ENCODE measurements at regions not wholly inside any gene's neighbourhood (a gene's known extent, or its start where the extent isn't known, plus 50 kb on each side); places are given as distances from the start of the nearest gene placed in this dataset.
"Not testable (repeated sequence)": the region's sequence is repeated elsewhere in the genome, so short reads cannot be mapped to it uniquely, and the experiment has no call there.

DNA sequence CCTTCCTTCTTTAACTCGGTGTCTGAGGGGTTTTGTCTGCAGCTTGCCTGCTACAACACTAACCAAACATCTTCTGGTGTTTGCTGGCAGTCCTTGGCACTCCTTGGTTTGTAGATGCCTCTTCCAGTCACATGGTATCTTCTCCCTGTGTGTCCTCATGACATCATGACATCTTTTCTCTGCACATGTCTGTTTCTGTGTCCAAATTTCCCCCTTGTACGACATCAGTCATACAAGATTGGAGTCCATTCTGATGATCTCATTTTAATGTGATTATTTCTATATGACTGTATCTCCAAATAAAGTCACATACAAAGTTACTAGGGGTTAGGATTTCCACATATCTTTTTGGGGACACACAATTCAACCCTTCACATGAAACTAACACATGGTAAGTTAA lies 152.3 kb upstream of the LRRN1 start:
- intact Hi-C loops (cut with micrococcal nuclease; ENCODE audit: unreplicated experiment) = no loop called here
- no TSS peak for BruUV-seq (replicated peaks)
- Histone ChIP-seq H3K4me3 (ENCODE audit: low read depth, low read length, poor library complexity, severe bottlenecking) (no peak overlapping the region), H3K36me3 (ENCODE audit: insufficient read depth, low read length, poor library complexity, severe bottlenecking) (no peaks in the 10 kb centered on the region), H3K4me1 (ENCODE audit: insufficient read depth, low read length, poor library complexity, severe bottlenecking) (no peaks in the 10 kb centered on the region), H3K27me3 (replicated peaks; ENCODE audit: insufficient read depth, low read depth, low read length, poor library complexity) (no peaks in the 10 kb centered on the region), H3K27ac (ENCODE audit: low read depth, low read length, poor library complexity, severe bottlenecking) (no peak overlapping the region), H3K9me3 (ENCODE audit: low read depth, low read length, poor library complexity, severe bottlenecking) (peaks cover 6% of the 10 kb centered on the region)
- TF ChIP-seq EZH2 (IDR thresholded peaks at IDR 0.05; ENCODE audit: borderline replicate concordance, low read depth, low read length, poor library complexity, severe bottlenecking) = no peak
- TF ChIP-seq, protein P1, sequence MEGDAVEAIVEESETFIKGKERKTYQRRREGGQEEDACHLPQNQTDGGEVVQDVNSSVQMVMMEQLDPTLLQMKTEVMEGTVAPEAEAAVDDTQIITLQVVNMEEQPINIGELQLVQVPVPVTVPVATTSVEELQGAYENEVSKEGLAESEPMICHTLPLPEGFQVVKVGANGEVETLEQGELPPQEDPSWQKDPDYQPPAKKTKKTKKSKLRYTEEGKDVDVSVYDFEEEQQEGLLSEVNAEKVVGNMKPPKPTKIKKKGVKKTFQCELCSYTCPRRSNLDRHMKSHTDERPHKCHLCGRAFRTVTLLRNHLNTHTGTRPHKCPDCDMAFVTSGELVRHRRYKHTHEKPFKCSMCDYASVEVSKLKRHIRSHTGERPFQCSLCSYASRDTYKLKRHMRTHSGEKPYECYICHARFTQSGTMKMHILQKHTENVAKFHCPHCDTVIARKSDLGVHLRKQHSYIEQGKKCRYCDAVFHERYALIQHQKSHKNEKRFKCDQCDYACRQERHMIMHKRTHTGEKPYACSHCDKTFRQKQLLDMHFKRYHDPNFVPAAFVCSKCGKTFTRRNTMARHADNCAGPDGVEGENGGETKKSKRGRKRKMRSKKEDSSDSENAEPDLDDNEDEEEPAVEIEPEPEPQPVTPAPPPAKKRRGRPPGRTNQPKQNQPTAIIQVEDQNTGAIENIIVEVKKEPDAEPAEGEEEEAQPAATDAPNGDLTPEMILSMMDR (conservative IDR thresholded peaks at IDR 0.05; ENCODE audit: low read depth, low read length) = no peak
- POLR2A ChIA-PET (ENCODE audit: low non-redundant PET) = no interaction called here
- CTCF ChIA-PET = no interaction called here
- DNase-seq (ENCODE audit: low spot score) = no peak

DNA sequence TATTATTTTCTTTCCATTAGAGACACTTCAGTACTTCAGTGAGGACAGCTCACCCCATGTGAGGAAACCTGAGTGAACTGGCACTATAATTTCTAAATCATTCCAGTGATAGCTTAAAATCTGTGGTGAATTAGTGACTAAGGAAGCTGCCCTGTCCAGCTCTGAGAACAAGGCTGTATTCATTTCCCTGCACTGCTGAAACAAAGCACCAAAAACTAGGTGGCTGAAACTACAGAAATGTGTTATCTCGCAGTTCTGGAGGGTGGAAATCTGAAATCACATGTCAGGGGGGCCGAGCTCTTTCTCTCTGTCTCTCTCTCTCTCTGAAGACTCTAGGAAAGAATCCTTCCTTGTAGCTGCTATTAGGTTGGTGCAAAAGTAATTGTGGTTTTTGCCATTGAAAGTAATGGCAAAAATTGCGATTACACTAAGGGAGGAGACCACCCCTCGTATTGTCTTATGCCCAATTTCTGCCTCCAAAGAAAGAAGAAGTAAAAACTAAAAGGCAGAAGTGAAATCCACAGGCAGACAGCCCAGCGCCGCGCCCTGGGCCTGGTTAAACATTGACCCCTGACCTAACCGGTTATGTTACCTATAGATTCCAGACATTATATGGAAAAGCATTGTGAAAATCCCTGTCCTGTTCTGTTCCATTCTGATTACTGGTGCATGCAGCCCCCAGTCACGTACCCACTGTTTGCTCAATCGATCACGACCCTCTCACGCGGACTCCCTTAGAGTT lies 153.0 kb upstream of the LRRN1 start:
- CTCF ChIA-PET; H3K9me3 ChIP-seq (ENCODE audit: low read depth, low read length, poor library complexity, severe bottlenecking); H3K4me3 ChIP-seq (ENCODE audit: low read depth, low read length, poor library complexity, severe bottlenecking); H3K36me3 ChIP-seq (ENCODE audit: insufficient read depth, low read length, poor library complexity, severe bottlenecking); BruUV-seq (replicated peaks); H3K4me1 ChIP-seq (ENCODE audit: insufficient read depth, low read length, poor library complexity, severe bottlenecking); intact Hi-C loops (cut with micrococcal nuclease; ENCODE audit: unreplicated experiment); H3K27ac ChIP-seq (ENCODE audit: low read depth, low read length, poor library complexity, severe bottlenecking); H3K27me3 ChIP-seq (replicated peaks; ENCODE audit: insufficient read depth, low read depth, low read length, poor library complexity); DNase-seq (ENCODE audit: low spot score); POLR2A ChIA-PET (ENCODE audit: low non-redundant PET): not testable (repeated sequence)

DNA sequence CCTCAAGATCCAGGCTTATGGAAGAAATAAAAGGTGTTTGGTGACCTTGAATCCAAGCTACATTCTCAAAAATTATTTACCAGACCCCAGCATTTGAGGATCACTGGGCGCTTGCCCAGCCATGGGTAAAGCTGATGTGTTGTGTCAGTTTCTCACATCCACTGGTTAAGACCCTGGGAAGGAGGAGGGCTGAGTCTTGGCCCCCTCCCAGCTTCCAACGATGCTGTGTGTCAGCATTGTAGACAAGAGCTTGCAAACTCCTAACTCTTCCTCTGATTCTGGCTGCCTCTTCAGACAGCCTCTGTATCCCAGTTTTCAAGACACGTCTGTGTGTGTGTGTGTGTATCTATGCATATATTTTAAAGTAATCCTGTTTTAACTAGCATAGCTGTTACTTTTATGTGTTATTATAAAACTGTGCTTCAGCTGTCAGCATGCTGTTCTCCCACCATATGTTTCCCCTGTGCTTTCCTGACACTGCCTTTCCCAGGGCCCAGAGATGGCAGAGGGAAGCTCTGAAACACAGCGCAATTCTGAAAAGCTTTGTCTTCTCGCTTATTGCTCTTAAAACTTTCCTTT lies 157.3 kb upstream of the LRRN1 start:
- Histone ChIP-seq H3K27ac (ENCODE audit: low read depth, low read length, poor library complexity, severe bottlenecking) (no peak overlapping the region), H3K4me3 (ENCODE audit: low read depth, low read length, poor library complexity, severe bottlenecking) (no peak overlapping the region), H3K9me3 (ENCODE audit: low read depth, low read length, poor library complexity, severe bottlenecking) (peaks cover 9% of the 10 kb centered on the region), H3K4me1 (ENCODE audit: insufficient read depth, low read length, poor library complexity, severe bottlenecking) (no peaks in the 10 kb centered on the region), H3K36me3 (ENCODE audit: insufficient read depth, low read length, poor library complexity, severe bottlenecking) (no peaks in the 10 kb centered on the region), H3K27me3 (replicated peaks; ENCODE audit: insufficient read depth, low read depth, low read length, poor library complexity) (no peaks in the 10 kb centered on the region)
- no peak for TF ChIP-seq EZH2 (IDR thresholded peaks at IDR 0.05; ENCODE audit: borderline replicate concordance, low read depth, low read length, poor library complexity, severe bottlenecking)
- TF ChIP-seq, protein P1 (conservative IDR thresholded peaks at IDR 0.05; ENCODE audit: low read depth, low read length) = no peak
- BruUV-seq (replicated peaks) = no TSS peak
- CTCF ChIA-PET = no interaction called here
- no peak for DNase-seq (ENCODE audit: low spot score)
- intact Hi-C loops (cut with micrococcal nuclease; ENCODE audit: unreplicated experiment) = no loop called here
- POLR2A ChIA-PET (ENCODE audit: low non-redundant PET) = no interaction called here

DNA sequence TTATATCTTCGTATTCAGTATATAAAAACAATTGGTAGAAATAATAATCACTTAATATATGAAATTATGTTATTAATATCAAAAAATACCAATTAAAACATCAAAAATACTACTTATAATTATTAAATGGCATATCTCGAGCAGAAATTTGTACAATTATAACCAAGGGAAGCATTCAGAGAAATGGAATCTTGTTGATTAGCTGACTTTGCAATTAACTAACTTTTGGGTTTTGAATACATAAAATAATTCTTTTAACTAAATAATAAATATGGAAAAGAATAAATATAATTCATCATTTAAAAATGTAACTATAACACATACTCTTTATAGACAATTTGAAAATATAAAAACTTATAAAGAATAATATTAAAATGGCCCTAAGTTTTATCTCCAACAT lies 160.2 kb upstream of the LRRN1 start:
- intact Hi-C loops (cut with micrococcal nuclease; ENCODE audit: unreplicated experiment) = no loop called here
- Histone ChIP-seq H3K9me3 (ENCODE audit: low read depth, low read length, poor library complexity, severe bottlenecking) (peaks cover 9% of the 10 kb centered on the region), H3K27me3 (replicated peaks; ENCODE audit: insufficient read depth, low read depth, low read length, poor library complexity) (no peaks in the 10 kb centered on the region), H3K4me3 (ENCODE audit: low read depth, low read length, poor library complexity, severe bottlenecking) (no peak overlapping the region), H3K36me3 (ENCODE audit: insufficient read depth, low read length, poor library complexity, severe bottlenecking) (no peaks in the 10 kb centered on the region), H3K27ac (ENCODE audit: low read depth, low read length, poor library complexity, severe bottlenecking) (no peak overlapping the region), H3K4me1 (ENCODE audit: insufficient read depth, low read length, poor library complexity, severe bottlenecking) (no peaks in the 10 kb centered on the region)
- no peak for DNase-seq (ENCODE audit: low spot score)
- no TSS peak for BruUV-seq (replicated peaks)
- POLR2A ChIA-PET (ENCODE audit: low non-redundant PET) = no interaction called here
- no peak for TF ChIP-seq EZH2 (IDR thresholded peaks at IDR 0.05; ENCODE audit: borderline replicate concordance, low read depth, low read length, poor library complexity, severe bottlenecking)
- TF ChIP-seq, protein P1 (conservative IDR thresholded peaks at IDR 0.05; ENCODE audit: low read depth, low read length) = no peak
- CTCF ChIA-PET = no interaction called here

All from A673 (cell line).